Osteoblast (primary cell): ENCODE measurements at regions not wholly inside any gene's neighbourhood (a gene's known extent, or its start where the extent isn't known, plus 50 kb on each side); places are given as distances from the start of the nearest gene placed in this dataset.

Experiments used
- DNase-seq: peaks from one replicate; pipeline ENCODE4 v3.0.0; 2011; ENCODE audit warnings: low spot score, mixed read lengths; ENCODE audit not compliant: insufficient read length; ENCODE audit errors: missing footprints
- H2AFZ ChIP-seq: 2 replicates; pipeline ENCODE4 v1.6.0; 2011; ENCODE audit warnings: mild to moderate bottlenecking, low read length
- H3K27ac ChIP-seq: 2 replicates; pipeline ENCODE4 v1.5.1; 2011; ENCODE audit warnings: mild to moderate bottlenecking, low read depth, low read length, moderate library complexity
- H3K27me3 ChIP-seq: 2 replicates; pipeline ENCODE4 v1.6.0; 2012; ENCODE audit warnings: mild to moderate bottlenecking, control low read depth, inconsistent platforms, low read length, moderate library complexity; ENCODE audit not compliant: insufficient read depth
- H3K36me3 ChIP-seq: 2 replicates; pipeline ENCODE4 v1.5.1; 2011; ENCODE audit warnings: mild to moderate bottlenecking, low read length, control low read depth, moderate library complexity; ENCODE audit not compliant: insufficient read depth
- H3K4me1 ChIP-seq: 2 replicates; pipeline ENCODE4 v1.5.1; 2011; ENCODE audit warnings: mild to moderate bottlenecking, low read length, control low read depth, moderate library complexity; ENCODE audit not compliant: insufficient read depth
- H3K4me2 ChIP-seq: 2 replicates; pipeline ENCODE4 v1.6.0; 2011; ENCODE audit warnings: mild to moderate bottlenecking, low read length; ENCODE audit not compliant: insufficient read depth
- H3K4me3 ChIP-seq: fragments of 200-600 bp; sonication (generic); 3 replicates; pipeline ENCODE4 v1.5.1; 2012; ENCODE audit warnings: mild to moderate bottlenecking, low read length, inconsistent platforms; ENCODE audit not compliant: insufficient read depth
- H3K79me2 ChIP-seq: 2 replicates; pipeline ENCODE4 v1.6.0; 2012; ENCODE audit warnings: mild to moderate bottlenecking, low read length, control low read depth, inconsistent platforms; ENCODE audit not compliant: insufficient read depth
- H3K9me3 ChIP-seq: 2 replicates; pipeline ENCODE4 v1.5.1; 2011; ENCODE audit warnings: low read depth, low read length, control low read depth
- H4K20me1 ChIP-seq: 2 replicates; pipeline ENCODE4 v1.6.0; 2012; ENCODE audit warnings: mild to moderate bottlenecking, low read length, control low read depth; ENCODE audit not compliant: insufficient read depth
- CTCF ChIP-seq: IDR thresholded peaks from 2 replicates; pipeline ENCODE4 v1.5.1; 2011; ENCODE audit warnings: mild to moderate bottlenecking, low read depth, low read length, moderate library complexity; ENCODE audit errors: extremely low read depth

GRCh38 chr17:70606086-70606485, 436.8 kb downstream of the KCNJ2 start:
- Histone ChIP-seq H3K36me3 (no peaks in the 10 kb centered on the region), H3K4me2 (no peak overlapping the region), H3K79me2 (no peaks in the 10 kb centered on the region), H4K20me1 (no peaks in the 10 kb centered on the region), H3K4me3 (no peak overlapping the region), H3K27me3 (no peaks in the 10 kb centered on the region), H3K27ac (no peak overlapping the region), H3K9me3 (no peaks in the 10 kb centered on the region), H3K4me1 (no peaks in the 10 kb centered on the region), H2AFZ (no peak overlapping the region)
- no peak for DNase-seq
- TF ChIP-seq CTCF: no peak

GRCh38 chr17:70608193-70608592, 438.9 kb downstream of the KCNJ2 start:
- Histone ChIP-seq H3K79me2 (no peaks in the 10 kb centered on the region), H3K9me3 (no peaks in the 10 kb centered on the region), H4K20me1 (no peaks in the 10 kb centered on the region), H3K27me3 (no peaks in the 10 kb centered on the region), H3K4me2 (no peak overlapping the region), H2AFZ (no peak overlapping the region), H3K4me3 (no peak overlapping the region), H3K4me1 (no peaks in the 10 kb centered on the region), H3K36me3 (no peaks in the 10 kb centered on the region), H3K27ac (no peak overlapping the region)
- no peak for DNase-seq
- no peak for TF ChIP-seq CTCF

GRCh38 chr17:70608957-70609356, 439.6 kb downstream of the KCNJ2 start:
- no peak for TF ChIP-seq CTCF
- H3K4me3 ChIP-seq: no peak overlapping the region
- DNase-seq: no peak
- no peak overlapping the region for H3K27ac ChIP-seq
- H3K36me3 ChIP-seq: no peaks in the 10 kb centered on the region
- no peaks in the 10 kb centered on the region for H3K27me3 ChIP-seq
- H3K9me3 ChIP-seq: no peaks in the 10 kb centered on the region
- H2AFZ ChIP-seq: no peak overlapping the region
- no peak overlapping the region for H3K4me2 ChIP-seq
- H3K4me1 ChIP-seq: no peaks in the 10 kb centered on the region
- H3K79me2 ChIP-seq: no peaks in the 10 kb centered on the region
- H4K20me1 ChIP-seq: no peaks in the 10 kb centered on the region

GRCh38 chr17:70609566-70609965, 440.2 kb downstream of the KCNJ2 start:
- Histone ChIP-seq H3K9me3 (no peaks in the 10 kb centered on the region), H3K27me3 (no peaks in the 10 kb centered on the region), H3K4me1 (no peaks in the 10 kb centered on the region), H4K20me1 (no peaks in the 10 kb centered on the region), H3K36me3 (no peaks in the 10 kb centered on the region), H2AFZ (no peak overlapping the region), H3K4me2 (no peak overlapping the region), H3K27ac (no peak overlapping the region), H3K79me2 (no peaks in the 10 kb centered on the region), H3K4me3 (no peak overlapping the region)
- no peak for TF ChIP-seq CTCF
- no peak for DNase-seq
